PC-3 (cell line): ENCODE measurements at regions not wholly inside any gene's neighbourhood (a gene's known extent, or its start where the extent isn't known, plus 50 kb on each side); places are given as distances from the start of the nearest gene placed in this dataset.

Experiments used
- ATAC-seq: fragments of 200-7000 bp; cut with Tn5 transposase; 2 replicates; pipeline ENCODE4 v1.9.1; 2020; ENCODE audit warnings: mild to moderate bottlenecking, moderate library complexity
- BruUV-seq: library from RNA; stranded (reverse); fragments of 400-500 nt; replicated peaks from 2 replicates; lab custom pipeline; 2021; lab: Mats Ljungman, UMichigan
- CTCF ChIA-PET: fragments of 300-600 bp; sonication (Branson Sonifier 250); formaldehyde crosslinking; loops from one replicate; lab custom pipeline; 2022; ENCODE audit warnings: antibody characterized with exemption; lab: Charles Lee
- POLR2A ChIA-PET: fragments of 300-600 bp; sonication (Branson Sonifier 250); formaldehyde crosslinking; loops from one replicate; lab custom pipeline; 2022; ENCODE audit warnings: antibody characterized with exemption; ENCODE audit not compliant: unreplicated experiment; lab: Charles Lee
- DNase-seq: peaks from one replicate; pipeline ENCODE4 v3.0.0-alpha.2; 2015
- H2AFZ ChIP-seq: fragments of 300-600 bp; sonication (generic); 2 replicates; pipeline ENCODE4 v1.6.0; 2016; ENCODE audit warnings: antibody characterized with exemption, low read length
- H3F3A ChIP-seq: fragments of 300-600 bp; sonication (generic); one replicate; pipeline ENCODE4 v1.6.0; 2017; ENCODE audit warnings: antibody characterized with exemption, low read length, control low read depth, mild to moderate bottlenecking; ENCODE audit not compliant: unreplicated experiment
- H3K27ac ChIP-seq: fragments of 300-600 bp; sonication (generic); 2 replicates; pipeline ENCODE4 v1.5.1; 2016; ENCODE audit warnings: mild to moderate bottlenecking, low read length
- H3K27me3 ChIP-seq: fragments of 300-600 bp; sonication (generic); 2 replicates; pipeline ENCODE4 v1.6.1; 2016; ENCODE audit warnings: low read length, mixed read lengths
- H3K36me3 ChIP-seq: fragments of 300-600 bp; sonication (generic); 2 replicates; pipeline ENCODE4 v1.6.1; 2016; ENCODE audit warnings: low read depth, mixed run types, low read length, mixed read lengths
- H3K4me1 ChIP-seq: fragments of 300-600 bp; sonication (generic); 2 replicates; pipeline ENCODE4 v1.5.1; 2016; ENCODE audit warnings: low read length; ENCODE audit not compliant: insufficient read depth
- H3K4me2 ChIP-seq: fragments of 300-600 bp; sonication (generic); 2 replicates; pipeline ENCODE4 v1.6.0; 2016; ENCODE audit warnings: low read length
- H3K4me3 ChIP-seq: fragments of 300-600 bp; sonication (generic); 2 replicates; pipeline ENCODE4 v1.5.1; 2016; ENCODE audit warnings: mild to moderate bottlenecking, low read length, mixed read lengths
- H3K79me2 ChIP-seq: fragments of 300-600 bp; sonication (generic); 2 replicates; pipeline ENCODE4 v1.6.1; 2017; ENCODE audit warnings: low read length, mixed read lengths
- H3K9ac ChIP-seq: fragments of 300-600 bp; sonication (generic); 2 replicates; pipeline ENCODE4 v1.6.0; 2016; ENCODE audit warnings: mild to moderate bottlenecking, low read length
- H3K9me2 ChIP-seq: fragments of 300-600 bp; sonication (generic); replicated peaks from 2 replicates; pipeline ENCODE4 v1.6.1; 2016; ENCODE audit warnings: mixed run types, low read length, mixed read lengths
- H3K9me3 ChIP-seq: fragments of 300-600 bp; sonication (generic); 2 replicates; pipeline ENCODE4 v1.6.1; 2016; ENCODE audit warnings: low read length, mixed read lengths
- H4K20me1 ChIP-seq: fragments of 300-600 bp; sonication (generic); 2 replicates; pipeline ENCODE4 v1.6.1; 2016; ENCODE audit warnings: low read length, mixed read lengths
- EZH2 ChIP-seq: fragments of 300-600 bp; sonication (generic); IDR thresholded peaks from one replicate; pipeline ENCODE4 v1.6.1; 2017; ENCODE audit warnings: antibody characterized with exemption, mild to moderate bottlenecking, low read length; ENCODE audit not compliant: unreplicated experiment
- EZH2phosphoT487 ChIP-seq: fragments of 300-600 bp; sonication (generic); IDR thresholded peaks from 2 replicates; pipeline ENCODE4 v1.6.1; 2018; ENCODE audit warnings: mild to moderate bottlenecking, antibody characterized with exemption, low read length, borderline replicate concordance
- intact Hi-C: fragments of 100-400 bp; cut with micrococcal nuclease; formaldehyde crosslinking; loops from 2 replicates; pipeline ENCODE4 v1.9.0; 2023
- TF ChIP-seq, protein P1 (sequence below): fragments of 300-600 bp; sonication (generic); conservative IDR thresholded peaks from 2 replicates; pipeline ENCODE4 v1.5.1; 2017; ENCODE audit warnings: antibody characterized with exemption, low read depth, mild to moderate bottlenecking, low read length

DNA sequence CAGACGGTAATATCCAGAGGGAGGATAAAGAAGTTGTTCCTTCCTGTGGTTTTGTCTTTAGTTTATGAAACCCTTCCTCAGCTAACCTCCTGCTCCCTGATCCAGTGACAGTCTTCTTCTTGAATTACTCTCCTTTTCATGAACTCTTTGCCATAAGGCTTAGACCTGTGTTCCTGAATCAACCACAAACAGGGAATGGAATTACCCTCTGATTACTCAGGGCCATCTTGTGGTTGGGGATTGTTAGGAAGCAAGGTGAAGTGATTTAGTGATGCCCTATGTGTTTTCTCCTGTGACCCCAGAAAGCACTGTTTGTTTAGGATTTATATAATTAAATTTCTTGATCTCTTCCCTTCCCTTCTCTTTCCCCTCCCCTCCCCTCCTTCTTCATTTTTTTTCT lies 409.1 kb downstream of the TAF11L14 start:
- Histone ChIP-seq H4K20me1 (no peaks in the 10 kb centered on the region), H3F3A (no peaks in the 10 kb centered on the region), H3K9me3 (no peaks in the 10 kb centered on the region), H3K4me3 (no peak overlapping the region), H3K4me2 (no peak overlapping the region), H3K27me3 (no peaks in the 10 kb centered on the region), H3K9ac (no peak overlapping the region), H3K79me2 (no peaks in the 10 kb centered on the region), H3K36me3 (no peaks in the 10 kb centered on the region), H3K27ac (no peak overlapping the region), H3K4me1 (peaks cover 5% of the 10 kb centered on the region), H3K9me2 (no peaks in the 10 kb centered on the region), H2AFZ (peak overlapping the region; percentile 17; the same call in 1 of the 2 replicates)
- intact Hi-C loops, result no loop called here
- no peak; the same call in 1 of the 2 replicates for ATAC-seq
- DNase-seq, result peak; percentile 68
- no TSS peak for BruUV-seq
- CTCF ChIA-PET, result no interaction called here
- POLR2A ChIA-PET, result no interaction called here
- TF ChIP-seq, protein P1, sequence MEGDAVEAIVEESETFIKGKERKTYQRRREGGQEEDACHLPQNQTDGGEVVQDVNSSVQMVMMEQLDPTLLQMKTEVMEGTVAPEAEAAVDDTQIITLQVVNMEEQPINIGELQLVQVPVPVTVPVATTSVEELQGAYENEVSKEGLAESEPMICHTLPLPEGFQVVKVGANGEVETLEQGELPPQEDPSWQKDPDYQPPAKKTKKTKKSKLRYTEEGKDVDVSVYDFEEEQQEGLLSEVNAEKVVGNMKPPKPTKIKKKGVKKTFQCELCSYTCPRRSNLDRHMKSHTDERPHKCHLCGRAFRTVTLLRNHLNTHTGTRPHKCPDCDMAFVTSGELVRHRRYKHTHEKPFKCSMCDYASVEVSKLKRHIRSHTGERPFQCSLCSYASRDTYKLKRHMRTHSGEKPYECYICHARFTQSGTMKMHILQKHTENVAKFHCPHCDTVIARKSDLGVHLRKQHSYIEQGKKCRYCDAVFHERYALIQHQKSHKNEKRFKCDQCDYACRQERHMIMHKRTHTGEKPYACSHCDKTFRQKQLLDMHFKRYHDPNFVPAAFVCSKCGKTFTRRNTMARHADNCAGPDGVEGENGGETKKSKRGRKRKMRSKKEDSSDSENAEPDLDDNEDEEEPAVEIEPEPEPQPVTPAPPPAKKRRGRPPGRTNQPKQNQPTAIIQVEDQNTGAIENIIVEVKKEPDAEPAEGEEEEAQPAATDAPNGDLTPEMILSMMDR, result peak; percentile 54
- no peak for TF ChIP-seq EZH2phosphoT487

DNA sequence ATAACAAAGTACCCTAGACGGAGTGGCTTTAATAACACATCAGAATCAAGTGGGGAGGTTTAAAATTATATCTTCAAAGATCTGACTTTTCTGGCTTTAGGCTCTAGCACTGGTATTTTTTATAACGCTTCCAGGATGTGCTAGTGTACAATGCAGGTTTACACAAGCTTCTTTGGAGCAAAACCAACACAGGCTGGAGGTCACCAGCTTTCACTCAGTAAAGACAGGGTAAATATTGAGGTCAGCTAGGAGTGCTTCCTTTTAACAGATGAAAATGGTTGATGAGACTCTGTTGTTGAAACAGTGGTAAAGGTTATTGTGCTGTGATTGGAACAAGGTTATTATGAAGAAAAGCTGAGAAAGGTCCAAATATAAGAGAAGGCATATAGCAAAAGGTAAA lies 414.2 kb downstream of the TAF11L14 start:
- CTCF ChIA-PET, result no interaction called here
- no TSS peak for BruUV-seq
- POLR2A ChIA-PET, result no interaction called here
- DNase-seq (peak; percentile 65), ATAC-seq (peak; percentile 99)
- H3K79me2 ChIP-seq, result no peaks in the 10 kb centered on the region
- TF ChIP-seq, protein P1, result no peak
- TF ChIP-seq EZH2 (no peak), EZH2phosphoT487 (no peak)
- peak overlapping the region; percentile 21 for H3K4me2 ChIP-seq
- H3K27ac ChIP-seq, result no peak overlapping the region
- no peak overlapping the region for H3K9ac ChIP-seq
- H2AFZ ChIP-seq, result no peak overlapping the region
- no peaks in the 10 kb centered on the region for H3K9me3 ChIP-seq
- H3K9me2 ChIP-seq, result no peaks in the 10 kb centered on the region
- no peak overlapping the region for H3K4me3 ChIP-seq
- intact Hi-C loops, result loop anchor here (5.0 kb wide), 1 partner anchor 96 kb away; no protein-coding TSS in a partner anchor
- H3F3A ChIP-seq, result no peaks in the 10 kb centered on the region
- H3K4me1 ChIP-seq, result peaks cover 13% of the 10 kb centered on the region
- H3K27me3 ChIP-seq, result no peaks in the 10 kb centered on the region
- no peaks in the 10 kb centered on the region for H4K20me1 ChIP-seq
- no peaks in the 10 kb centered on the region for H3K36me3 ChIP-seq

DNA sequence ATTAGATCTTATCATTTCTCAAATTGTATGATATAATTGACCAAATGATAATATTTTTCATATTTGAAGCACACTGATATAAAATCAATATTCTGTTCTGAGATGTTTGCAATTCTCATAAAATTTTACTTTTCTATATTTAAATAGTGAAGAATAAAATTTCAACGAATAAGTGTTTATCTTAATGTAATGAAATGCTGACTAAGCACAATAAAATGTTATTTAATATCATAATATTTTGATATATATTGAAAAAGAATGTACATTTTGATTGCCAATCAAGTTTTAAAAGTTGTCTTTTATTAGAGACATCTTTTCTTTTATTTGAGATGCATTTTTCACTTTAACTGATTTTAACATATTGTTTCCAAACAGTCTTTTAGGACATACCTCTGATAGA lies 416.1 kb downstream of the TAF11L14 start:
- ChIA-PET POLR2A (no interaction called here), CTCF (no interaction called here)
- H3K4me3 ChIP-seq, result no peak overlapping the region
- H3K4me2 ChIP-seq, result no peak overlapping the region
- no peaks in the 10 kb centered on the region for H3K36me3 ChIP-seq
- no peak overlapping the region for H2AFZ ChIP-seq
- no peaks in the 10 kb centered on the region for H3K27me3 ChIP-seq
- no peaks in the 10 kb centered on the region for H3K9me2 ChIP-seq
- no TSS peak for BruUV-seq
- H3K9ac ChIP-seq, result no peak overlapping the region
- no peaks in the 10 kb centered on the region for H3F3A ChIP-seq
- no peaks in the 10 kb centered on the region for H3K79me2 ChIP-seq
- H3K9me3 ChIP-seq, result no peaks in the 10 kb centered on the region
- intact Hi-C loops, result no loop called here
- ATAC-seq, result no peak
- DNase-seq, result no peak
- TF ChIP-seq, protein P1, result no peak
- TF ChIP-seq EZH2phosphoT487, result no peak
- no peak for TF ChIP-seq EZH2
- H4K20me1 ChIP-seq, result no peaks in the 10 kb centered on the region
- H3K27ac ChIP-seq, result no peak overlapping the region
- peaks cover 13% of the 10 kb centered on the region for H3K4me1 ChIP-seq
